ENCODE measurements at regions not wholly inside any gene's neighbourhood (a gene's known extent, or its start where the extent isn't known, plus 50 kb on each side); places are given as distances from the start of the nearest gene placed in this dataset.

- Histone ChIP-seq H3K79me2 (ENCODE audit: control insufficient read depth, low read length) (no peaks in the 10 kb centered on the region), H3F3A (ENCODE audit: control insufficient read depth, insufficient read depth) (no peaks in the 10 kb centered on the region), H3K4me3 (ENCODE audit: low read length) (no peak overlapping the region), H3K36me3 (ENCODE audit: control insufficient read depth, low read length) (no peaks in the 10 kb centered on the region), H3K4me2 (ENCODE audit: low read length) (no peak overlapping the region), H3K9me3 (ENCODE audit: control insufficient read depth, insufficient read depth, low read length) (no peaks in the 10 kb centered on the region), H4K20me1 (ENCODE audit: control insufficient read depth, insufficient read depth, low read depth, low read length) (no peaks in the 10 kb centered on the region), H3K27me3 (ENCODE audit: control insufficient read depth, low read length) (no peaks in the 10 kb centered on the region), H3K27ac (ENCODE audit: low read depth, low read length) (no peak overlapping the region), H3K9me2 (replicated peaks; ENCODE audit: control insufficient read depth, low read length) (no peaks in the 10 kb centered on the region), H3K4me1 (ENCODE audit: control insufficient read depth, low read length) (no peaks in the 10 kb centered on the region)
- TF ChIP-seq, protein P1, sequence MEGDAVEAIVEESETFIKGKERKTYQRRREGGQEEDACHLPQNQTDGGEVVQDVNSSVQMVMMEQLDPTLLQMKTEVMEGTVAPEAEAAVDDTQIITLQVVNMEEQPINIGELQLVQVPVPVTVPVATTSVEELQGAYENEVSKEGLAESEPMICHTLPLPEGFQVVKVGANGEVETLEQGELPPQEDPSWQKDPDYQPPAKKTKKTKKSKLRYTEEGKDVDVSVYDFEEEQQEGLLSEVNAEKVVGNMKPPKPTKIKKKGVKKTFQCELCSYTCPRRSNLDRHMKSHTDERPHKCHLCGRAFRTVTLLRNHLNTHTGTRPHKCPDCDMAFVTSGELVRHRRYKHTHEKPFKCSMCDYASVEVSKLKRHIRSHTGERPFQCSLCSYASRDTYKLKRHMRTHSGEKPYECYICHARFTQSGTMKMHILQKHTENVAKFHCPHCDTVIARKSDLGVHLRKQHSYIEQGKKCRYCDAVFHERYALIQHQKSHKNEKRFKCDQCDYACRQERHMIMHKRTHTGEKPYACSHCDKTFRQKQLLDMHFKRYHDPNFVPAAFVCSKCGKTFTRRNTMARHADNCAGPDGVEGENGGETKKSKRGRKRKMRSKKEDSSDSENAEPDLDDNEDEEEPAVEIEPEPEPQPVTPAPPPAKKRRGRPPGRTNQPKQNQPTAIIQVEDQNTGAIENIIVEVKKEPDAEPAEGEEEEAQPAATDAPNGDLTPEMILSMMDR (IDR thresholded peaks at IDR 0.05; ENCODE audit: low read depth, low read length, poor library complexity, severe bottlenecking), result no peak
- TF ChIP-seq EZH2phosphoT487 (IDR thresholded peaks at IDR 0.05; ENCODE audit: borderline replicate concordance, low read length), result no peak
Measured at GRCh38 chr15:95598251-95598855, 732.1 kb upstream of the NR2F2 start.

- Histone ChIP-seq H4K20me1 (ENCODE audit: control insufficient read depth, insufficient read depth, low read depth, low read length) (no peaks in the 10 kb centered on the region), H3K4me1 (ENCODE audit: control insufficient read depth, low read length) (no peaks in the 10 kb centered on the region), H3K27me3 (ENCODE audit: control insufficient read depth, low read length) (no peaks in the 10 kb centered on the region), H3K79me2 (ENCODE audit: control insufficient read depth, low read length) (no peaks in the 10 kb centered on the region), H3K4me2 (ENCODE audit: low read length) (no peak overlapping the region), H3K9me3 (ENCODE audit: control insufficient read depth, insufficient read depth, low read length) (no peaks in the 10 kb centered on the region), H3F3A (ENCODE audit: control insufficient read depth, insufficient read depth) (no peaks in the 10 kb centered on the region), H3K4me3 (ENCODE audit: low read length) (no peak overlapping the region), H3K36me3 (ENCODE audit: control insufficient read depth, low read length) (no peaks in the 10 kb centered on the region), H3K9me2 (replicated peaks; ENCODE audit: control insufficient read depth, low read length) (no peaks in the 10 kb centered on the region), H3K27ac (ENCODE audit: low read depth, low read length) (no peak overlapping the region)
- TF ChIP-seq, protein P1 (IDR thresholded peaks at IDR 0.05; ENCODE audit: low read depth, low read length, poor library complexity, severe bottlenecking), result no peak
- TF ChIP-seq EZH2phosphoT487 (IDR thresholded peaks at IDR 0.05; ENCODE audit: borderline replicate concordance, low read length), result no peak
Measured at GRCh38 chr15:95600367-95600766, 730.1 kb upstream of the NR2F2 start.

GRCh38 chr15:95600884-95601283 lies 729.6 kb upstream of the NR2F2 start:
- Histone ChIP-seq H3F3A (ENCODE audit: control insufficient read depth, insufficient read depth) (no peaks in the 10 kb centered on the region), H3K79me2 (ENCODE audit: control insufficient read depth, low read length) (no peaks in the 10 kb centered on the region), H3K27ac (ENCODE audit: low read depth, low read length) (no peak overlapping the region), H3K4me1 (ENCODE audit: control insufficient read depth, low read length) (no peaks in the 10 kb centered on the region), H3K36me3 (ENCODE audit: control insufficient read depth, low read length) (no peaks in the 10 kb centered on the region), H3K9me2 (replicated peaks; ENCODE audit: control insufficient read depth, low read length) (no peaks in the 10 kb centered on the region), H4K20me1 (ENCODE audit: control insufficient read depth, insufficient read depth, low read depth, low read length) (no peaks in the 10 kb centered on the region), H3K27me3 (ENCODE audit: control insufficient read depth, low read length) (no peaks in the 10 kb centered on the region), H3K4me2 (ENCODE audit: low read length) (no peak overlapping the region), H3K4me3 (ENCODE audit: low read length) (no peak overlapping the region), H3K9me3 (ENCODE audit: control insufficient read depth, insufficient read depth, low read length) (no peaks in the 10 kb centered on the region)
- no peak for TF ChIP-seq EZH2phosphoT487 (IDR thresholded peaks at IDR 0.05; ENCODE audit: borderline replicate concordance, low read length)
- TF ChIP-seq, protein P1 (IDR thresholded peaks at IDR 0.05; ENCODE audit: low read depth, low read length, poor library complexity, severe bottlenecking), result no peak

Measured in DOHH2 (cell line).